Neural progenitor cell (in vitro differentiated cells): ENCODE measurements at regions not wholly inside any gene's neighbourhood (a gene's known extent, or its start where the extent isn't known, plus 50 kb on each side); places are given as distances from the start of the nearest gene placed in this dataset.

ENCODE experiments used
- DNase-seq: peaks from one replicate; pipeline ENCODE4 v3.0.0-alpha.2; 2016; ENCODE audit warnings: low spot score
- H2AFZ ChIP-seq: fragments of 200-600 bp; sonication (generic); replicated peaks from 2 replicates; pipeline ENCODE4 v1.6.1; 2016; ENCODE audit warnings: antibody characterized with exemption
- H3F3A ChIP-seq: fragments of 200-600 bp; sonication (generic); 2 replicates; pipeline ENCODE4 v1.6.1; 2016; ENCODE audit warnings: antibody characterized with exemption, low read depth
- H3K27ac ChIP-seq: fragments of 200-600 bp; sonication (generic); 2 replicates; pipeline ENCODE4 v1.5.1; 2016; ENCODE audit warnings: mild to moderate bottlenecking
- H3K27me3 ChIP-seq: fragments of 200-600 bp; sonication (generic); 2 replicates; pipeline ENCODE4 v1.6.1; 2016; ENCODE audit warnings: mild to moderate bottlenecking, moderate library complexity
- H3K36me3 ChIP-seq: fragments of 200-600 bp; sonication (generic); 2 replicates; pipeline ENCODE4 v1.5.1; 2016
- H3K4me1 ChIP-seq: fragments of 200-600 bp; sonication (generic); 2 replicates; pipeline ENCODE4 v1.6.1; 2016; ENCODE audit warnings: mixed run types
- H3K4me2 ChIP-seq: fragments of 200-600 bp; sonication (generic); 2 replicates; pipeline ENCODE4 v1.6.1; 2016
- H3K4me3 ChIP-seq: fragments of 200-600 bp; sonication (generic); 2 replicates; pipeline ENCODE4 v1.5.1; 2016
- H3K79me2 ChIP-seq: fragments of 200-600 bp; sonication (generic); 2 replicates; pipeline ENCODE4 v1.6.1; 2016; ENCODE audit warnings: low read depth
- H3K9ac ChIP-seq: fragments of 200-600 bp; sonication (generic); 2 replicates; pipeline ENCODE4 v1.6.1; 2016
- H3K9me3 ChIP-seq: fragments of 200-600 bp; sonication (generic); 2 replicates; pipeline ENCODE4 v1.5.1; 2016; ENCODE audit warnings: low read depth
- H4K20me1 ChIP-seq: fragments of 200-600 bp; sonication (generic); 2 replicates; pipeline ENCODE4 v1.6.1; 2016; ENCODE audit warnings: low read depth
- H3K27ac Mint-ChIP-seq: 3 replicates; pipeline ENCODE4 v1.8.0; 2021; ENCODE audit warnings: mixed read lengths
- H3K27me3 Mint-ChIP-seq: 2 replicates; pipeline ENCODE4 v1.8.0; 2022; ENCODE audit warnings: low read depth, mild to moderate bottlenecking, inconsistent platforms, moderate library complexity, mixed read lengths; ENCODE audit not compliant: insufficient read depth
- H3K36me3 Mint-ChIP-seq: 3 replicates; pipeline ENCODE4 v1.8.0; 2021; ENCODE audit warnings: mixed read lengths
- H3K4me1 Mint-ChIP-seq: 3 replicates; pipeline ENCODE4 v1.8.0; 2021; ENCODE audit warnings: mixed read lengths
- H3K4me3 Mint-ChIP-seq: 3 replicates; pipeline ENCODE4 v1.8.0; 2021; ENCODE audit warnings: mild to moderate bottlenecking, moderate library complexity, mixed read lengths
- H3K9me3 Mint-ChIP-seq: 3 replicates; pipeline ENCODE4 v1.8.0; 2020; ENCODE audit warnings: mixed read lengths
- EZH2 ChIP-seq: fragments of 200-600 bp; sonication (generic); IDR thresholded peaks from 2 replicates; pipeline ENCODE4 v1.6.1; 2017; ENCODE audit warnings: antibody characterized with exemption, mild to moderate bottlenecking, moderate library complexity
- EZH2phosphoT487 ChIP-seq: fragments of 200-600 bp; sonication (generic); IDR thresholded peaks from 2 replicates; pipeline ENCODE4 v1.6.1; 2017; ENCODE audit warnings: antibody characterized with exemption
- TF ChIP-seq, protein P1 (sequence below): fragments of 200-600 bp; sonication (generic); IDR thresholded peaks from 2 replicates; pipeline ENCODE4 v1.5.1; 2017; ENCODE audit warnings: antibody characterized with exemption, mild to moderate bottlenecking

GRCh38 chr15:39113741-39114140 lies 467.1 kb upstream of the THBS1 start:
- Mint-ChIP-seq H3K27me3 (peaks cover 2% of the 10 kb centered on the region), H3K4me3 (no peak overlapping the region), H3K4me1 (peaks cover 2% of the 10 kb centered on the region), H3K27ac (no peak overlapping the region), H3K9me3 (peaks cover 16% of the 10 kb centered on the region), H3K36me3 (no peaks in the 10 kb centered on the region)
- no peak for TF ChIP-seq EZH2phosphoT487
- TF ChIP-seq, protein P1, sequence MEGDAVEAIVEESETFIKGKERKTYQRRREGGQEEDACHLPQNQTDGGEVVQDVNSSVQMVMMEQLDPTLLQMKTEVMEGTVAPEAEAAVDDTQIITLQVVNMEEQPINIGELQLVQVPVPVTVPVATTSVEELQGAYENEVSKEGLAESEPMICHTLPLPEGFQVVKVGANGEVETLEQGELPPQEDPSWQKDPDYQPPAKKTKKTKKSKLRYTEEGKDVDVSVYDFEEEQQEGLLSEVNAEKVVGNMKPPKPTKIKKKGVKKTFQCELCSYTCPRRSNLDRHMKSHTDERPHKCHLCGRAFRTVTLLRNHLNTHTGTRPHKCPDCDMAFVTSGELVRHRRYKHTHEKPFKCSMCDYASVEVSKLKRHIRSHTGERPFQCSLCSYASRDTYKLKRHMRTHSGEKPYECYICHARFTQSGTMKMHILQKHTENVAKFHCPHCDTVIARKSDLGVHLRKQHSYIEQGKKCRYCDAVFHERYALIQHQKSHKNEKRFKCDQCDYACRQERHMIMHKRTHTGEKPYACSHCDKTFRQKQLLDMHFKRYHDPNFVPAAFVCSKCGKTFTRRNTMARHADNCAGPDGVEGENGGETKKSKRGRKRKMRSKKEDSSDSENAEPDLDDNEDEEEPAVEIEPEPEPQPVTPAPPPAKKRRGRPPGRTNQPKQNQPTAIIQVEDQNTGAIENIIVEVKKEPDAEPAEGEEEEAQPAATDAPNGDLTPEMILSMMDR, result no peak
- no peak for TF ChIP-seq EZH2
- Histone ChIP-seq H3K36me3 (peaks cover 4% of the 10 kb centered on the region), H3K27me3 (no peaks in the 10 kb centered on the region), H3K27ac (no peak overlapping the region), H2AFZ (no peak overlapping the region), H3K79me2 (no peaks in the 10 kb centered on the region), H3K9ac (no peak overlapping the region), H3K4me3 (no peak overlapping the region), H3K4me2 (no peak overlapping the region), H3K4me1 (no peaks in the 10 kb centered on the region), H4K20me1 (no peaks in the 10 kb centered on the region), H3F3A (no peaks in the 10 kb centered on the region), H3K9me3 (no peaks in the 10 kb centered on the region)
- no peak for DNase-seq

DNA sequence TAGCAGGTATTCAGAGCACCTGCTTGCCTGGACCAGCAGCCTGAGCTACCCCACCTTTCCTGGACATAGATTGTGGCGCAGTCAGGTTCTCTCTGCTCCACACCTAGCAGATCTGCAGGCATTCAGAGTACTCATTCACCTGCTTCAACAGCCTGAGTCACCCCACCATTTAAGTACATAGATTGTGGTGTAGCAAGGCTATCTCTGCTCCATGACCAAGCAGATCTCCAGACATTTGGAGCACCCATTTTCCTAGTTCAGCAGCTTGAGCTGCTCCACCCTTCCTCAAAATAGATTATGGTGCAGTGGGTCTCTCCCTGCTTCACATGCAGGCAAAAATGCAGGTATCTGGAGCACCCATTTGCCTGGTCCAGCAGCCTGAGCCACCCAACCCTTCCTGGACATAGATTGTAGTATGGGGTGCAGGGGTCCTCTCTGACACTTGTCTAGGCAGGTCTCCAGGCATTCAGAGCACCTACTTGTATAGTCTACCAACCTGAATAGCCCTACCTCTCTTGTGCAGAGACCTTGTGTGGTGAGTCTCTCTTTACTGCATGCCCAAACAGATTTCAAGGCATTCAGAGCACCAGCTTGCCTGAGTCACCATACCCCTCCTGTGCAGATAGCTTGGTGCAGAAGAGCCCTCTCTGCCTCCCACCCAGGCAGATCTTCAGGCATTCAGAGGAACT lies 466.0 kb upstream of the THBS1 start:
- H3F3A ChIP-seq, result no peaks in the 10 kb centered on the region
- H4K20me1 ChIP-seq, result no peaks in the 10 kb centered on the region
- H3K36me3 Mint-ChIP-seq, result no peaks in the 10 kb centered on the region
- H3K27me3 Mint-ChIP-seq, result peaks cover 2% of the 10 kb centered on the region
- no peak overlapping the region for H3K4me3 Mint-ChIP-seq
- DNase-seq, result no peak
- H3K4me3 ChIP-seq, result no peak overlapping the region
- peaks cover 4% of the 10 kb centered on the region for H3K36me3 ChIP-seq
- no peak overlapping the region for H2AFZ ChIP-seq
- no peak overlapping the region for H3K4me2 ChIP-seq
- H3K9ac ChIP-seq, result no peak overlapping the region
- H3K27ac ChIP-seq, result no peak overlapping the region
- H3K4me1 Mint-ChIP-seq, result peaks cover 2% of the 10 kb centered on the region
- no peaks in the 10 kb centered on the region for H3K9me3 ChIP-seq
- H3K27me3 ChIP-seq, result no peaks in the 10 kb centered on the region
- peaks cover 16% of the 10 kb centered on the region for H3K9me3 Mint-ChIP-seq
- no peaks in the 10 kb centered on the region for H3K4me1 ChIP-seq
- TF ChIP-seq EZH2phosphoT487, result no peak
- no peak for TF ChIP-seq EZH2
- no peak overlapping the region for H3K27ac Mint-ChIP-seq
- no peaks in the 10 kb centered on the region for H3K79me2 ChIP-seq

DNA sequence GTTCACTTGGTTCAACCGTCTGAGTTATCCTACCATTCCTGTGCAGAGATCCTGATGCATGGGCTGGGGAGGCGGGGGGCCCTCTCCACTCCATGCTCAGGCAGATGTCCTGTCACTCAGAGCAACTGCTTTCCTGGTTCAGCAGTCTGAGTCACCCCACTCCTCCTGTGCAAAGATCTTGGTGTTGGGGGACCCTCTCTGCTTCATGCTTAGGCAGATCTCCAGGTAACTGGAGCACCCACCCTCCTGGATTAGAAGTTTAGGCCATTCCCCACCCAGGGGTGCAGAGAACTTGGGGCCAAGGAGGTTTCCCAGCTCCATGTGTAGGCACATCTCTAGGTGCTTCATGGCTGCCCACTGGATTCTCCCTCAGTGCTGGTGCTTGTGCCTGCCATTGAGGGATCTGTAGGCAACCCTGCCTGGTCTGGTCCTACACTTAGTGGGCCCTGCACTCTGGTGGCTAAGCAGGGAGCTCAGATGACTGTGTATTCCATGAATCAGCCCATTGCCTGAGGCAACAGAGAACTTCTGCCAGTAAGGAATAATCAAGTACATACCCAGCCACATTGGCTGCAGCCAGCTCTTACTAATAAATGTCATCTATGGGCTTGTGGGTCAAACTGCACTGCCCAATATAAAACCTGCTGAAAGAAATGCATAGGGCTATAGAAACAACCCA lies 465.4 kb upstream of the THBS1 start:
- TF ChIP-seq EZH2 (no peak), EZH2phosphoT487 (no peak)
- TF ChIP-seq, protein P1, result no peak
- Mint-ChIP-seq H3K9me3 (peaks cover 16% of the 10 kb centered on the region), H3K4me1 (peaks cover 2% of the 10 kb centered on the region), H3K4me3 (no peak overlapping the region), H3K36me3 (no peaks in the 10 kb centered on the region), H3K27ac (no peak overlapping the region), H3K27me3 (peaks cover 2% of the 10 kb centered on the region)
- peaks cover 4% of the 10 kb centered on the region for H3K36me3 ChIP-seq
- H3K4me1 ChIP-seq, result no peaks in the 10 kb centered on the region
- H2AFZ ChIP-seq, result no peak overlapping the region
- DNase-seq, result no peak
- no peaks in the 10 kb centered on the region for H3K9me3 ChIP-seq
- no peaks in the 10 kb centered on the region for H4K20me1 ChIP-seq
- H3K9ac ChIP-seq, result no peak overlapping the region
- H3F3A ChIP-seq, result no peaks in the 10 kb centered on the region
- no peak overlapping the region for H3K4me2 ChIP-seq
- H3K27me3 ChIP-seq, result no peaks in the 10 kb centered on the region
- H3K4me3 ChIP-seq, result no peak overlapping the region
- no peak overlapping the region for H3K27ac ChIP-seq
- no peaks in the 10 kb centered on the region for H3K79me2 ChIP-seq

- no peaks in the 10 kb centered on the region for H3K9me3 ChIP-seq
- H3K27ac Mint-ChIP-seq, result no peak overlapping the region
- no peaks in the 10 kb centered on the region for H3K4me1 ChIP-seq
- no peaks in the 10 kb centered on the region for H3F3A ChIP-seq
- H3K4me3 Mint-ChIP-seq, result no peak overlapping the region
- peaks cover 4% of the 10 kb centered on the region for H3K36me3 ChIP-seq
- no peaks in the 10 kb centered on the region for H4K20me1 ChIP-seq
- H3K4me2 ChIP-seq, result no peak overlapping the region
- H2AFZ ChIP-seq, result no peak overlapping the region
- H3K36me3 Mint-ChIP-seq, result no peaks in the 10 kb centered on the region
- no peak for DNase-seq
- TF ChIP-seq, protein P1, result no peak
- TF ChIP-seq EZH2, result no peak
- no peak for TF ChIP-seq EZH2phosphoT487
- H3K9ac ChIP-seq, result no peak overlapping the region
- no peaks in the 10 kb centered on the region for H3K79me2 ChIP-seq
- peaks cover 16% of the 10 kb centered on the region for H3K9me3 Mint-ChIP-seq
- H3K27me3 Mint-ChIP-seq, result peaks cover 2% of the 10 kb centered on the region
- H3K27ac ChIP-seq, result no peak overlapping the region
- H3K4me3 ChIP-seq, result no peak overlapping the region
- H3K4me1 Mint-ChIP-seq, result peaks cover under 1% of the 10 kb centered on the region
- no peaks in the 10 kb centered on the region for H3K27me3 ChIP-seq
Observed at GRCh38 chr15:39118510-39118909, 462.4 kb upstream of the THBS1 start.
